Skeletal muscle satellite cell (primary cell): ENCODE measurements at regions not wholly inside any gene's neighbourhood (a gene's known extent, or its start where the extent isn't known, plus 50 kb on each side); places are given as distances from the start of the nearest gene placed in this dataset.

ENCODE experiments used
- H3K27me3 ChIP-seq: 2 replicates; pipeline ENCODE4 v1.7.0; 2013; ENCODE audit warnings: low read length; ENCODE audit not compliant: control insufficient read depth, insufficient read depth
- H3K36me3 ChIP-seq: 2 replicates; pipeline ENCODE4 v1.7.0; 2013; ENCODE audit warnings: mild to moderate bottlenecking, control low read depth, low read length; ENCODE audit not compliant: insufficient read depth
- H3K4me1 ChIP-seq: 2 replicates; pipeline ENCODE4 v1.7.0; 2013; ENCODE audit warnings: low read length; ENCODE audit not compliant: control insufficient read depth, insufficient read depth
- H3K4me2 ChIP-seq: 2 replicates; pipeline ENCODE4 v1.7.0; 2013; ENCODE audit warnings: mild to moderate bottlenecking, low read length
- H3K4me3 ChIP-seq: 2 replicates; pipeline ENCODE4 v1.7.0; 2013; ENCODE audit warnings: low read length
- H3K9ac ChIP-seq: 2 replicates; pipeline ENCODE4 v1.7.0; 2013; ENCODE audit warnings: mild to moderate bottlenecking, low read depth, low read length, moderate library complexity
- H3K9me3 ChIP-seq: replicated peaks from 2 replicates; pipeline ENCODE4 v1.7.0; 2013; ENCODE audit warnings: mild to moderate bottlenecking, control low read depth, low read length

DNA sequence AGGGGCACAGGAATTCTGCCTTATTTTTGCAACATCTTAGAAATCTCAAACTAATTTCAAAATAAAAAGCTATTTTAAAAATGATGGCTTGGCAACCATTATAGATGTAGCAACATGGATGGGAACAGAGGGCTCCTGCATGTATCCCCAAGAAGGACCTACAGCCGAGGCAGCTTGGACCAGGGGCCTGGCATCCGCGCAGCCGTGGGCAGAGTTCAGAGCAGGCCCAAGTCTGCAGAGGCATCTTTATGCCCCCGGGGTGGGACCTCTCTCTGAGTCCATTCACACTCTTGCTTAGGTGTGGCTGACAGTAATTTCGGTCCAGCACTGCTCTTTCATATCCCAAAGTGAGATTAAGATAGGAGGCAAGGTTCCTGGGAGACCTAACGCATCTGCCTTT lies 425.8 kb upstream of the MYT1L start:
- Histone ChIP-seq H3K27me3 (no peaks in the 10 kb centered on the region), H3K4me1 (no peaks in the 10 kb centered on the region), H3K4me2 (no peak overlapping the region), H3K4me3 (no peak overlapping the region), H3K36me3 (no peaks in the 10 kb centered on the region), H3K9me3 (peaks cover 27% of the 10 kb centered on the region), H3K9ac (no peak overlapping the region)

DNA sequence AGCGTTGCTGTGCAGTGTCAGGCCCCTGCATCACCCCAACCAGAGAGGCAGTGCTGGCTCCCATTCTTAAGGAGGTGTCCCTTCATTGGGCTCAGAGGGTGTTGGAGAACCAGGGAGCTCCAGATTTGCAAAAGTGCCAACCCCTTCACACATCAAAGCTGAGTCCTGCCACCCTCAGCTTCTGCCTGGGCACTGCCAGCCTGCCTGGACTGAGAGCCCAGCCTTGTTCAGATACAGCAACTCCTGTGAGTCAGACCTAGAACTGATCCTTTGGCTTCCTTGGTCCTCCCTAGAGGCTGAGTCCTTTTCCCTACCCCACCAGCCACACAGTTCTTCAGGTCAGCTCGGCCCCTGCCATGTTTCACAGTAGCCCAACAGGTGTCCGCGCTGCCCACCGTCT lies 424.9 kb upstream of the MYT1L start:
- Histone ChIP-seq H3K4me2 (no peak overlapping the region), H3K9ac (no peak overlapping the region), H3K36me3 (no peaks in the 10 kb centered on the region), H3K4me1 (no peaks in the 10 kb centered on the region), H3K4me3 (no peak overlapping the region), H3K9me3 (peaks cover 20% of the 10 kb centered on the region), H3K27me3 (no peaks in the 10 kb centered on the region)

DNA sequence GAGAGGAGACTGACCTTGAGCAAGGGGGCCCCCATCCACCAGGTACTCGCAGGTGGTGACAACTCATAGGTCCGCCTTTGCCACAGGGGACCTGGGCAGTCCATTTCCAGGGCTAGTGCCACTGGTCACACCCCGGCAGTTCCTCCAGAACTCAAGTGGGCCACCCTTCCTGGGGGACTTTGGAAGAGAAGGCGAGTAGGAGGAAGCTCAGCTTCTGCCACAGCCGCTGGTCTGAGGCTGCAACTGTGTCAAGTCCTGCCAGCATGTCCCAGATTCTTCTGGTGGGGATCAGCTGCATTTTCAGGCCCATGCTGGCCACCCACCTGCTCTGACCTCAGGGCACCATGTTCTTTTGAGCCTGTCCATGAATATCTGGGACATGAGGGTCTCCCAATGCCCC lies 423.9 kb upstream of the MYT1L start:
- H3K9me3 ChIP-seq = peaks cover 17% of the 10 kb centered on the region
- no peak overlapping the region for H3K4me2 ChIP-seq
- H3K36me3 ChIP-seq = no peaks in the 10 kb centered on the region
- H3K9ac ChIP-seq = no peak overlapping the region
- no peaks in the 10 kb centered on the region for H3K4me1 ChIP-seq
- H3K27me3 ChIP-seq = no peaks in the 10 kb centered on the region
- no peak overlapping the region for H3K4me3 ChIP-seq

- H3K4me2 ChIP-seq = no peak overlapping the region
- H3K9ac ChIP-seq = no peak overlapping the region
- H3K9me3 ChIP-seq = peaks cover 9% of the 10 kb centered on the region
- H3K36me3 ChIP-seq = no peaks in the 10 kb centered on the region
- H3K4me1 ChIP-seq = no peaks in the 10 kb centered on the region
- no peak overlapping the region for H3K4me3 ChIP-seq
- no peaks in the 10 kb centered on the region for H3K27me3 ChIP-seq
These were observed 420.7 kb upstream of the MYT1L start for GRCh38 chr2:2751715-2752315.

DNA sequence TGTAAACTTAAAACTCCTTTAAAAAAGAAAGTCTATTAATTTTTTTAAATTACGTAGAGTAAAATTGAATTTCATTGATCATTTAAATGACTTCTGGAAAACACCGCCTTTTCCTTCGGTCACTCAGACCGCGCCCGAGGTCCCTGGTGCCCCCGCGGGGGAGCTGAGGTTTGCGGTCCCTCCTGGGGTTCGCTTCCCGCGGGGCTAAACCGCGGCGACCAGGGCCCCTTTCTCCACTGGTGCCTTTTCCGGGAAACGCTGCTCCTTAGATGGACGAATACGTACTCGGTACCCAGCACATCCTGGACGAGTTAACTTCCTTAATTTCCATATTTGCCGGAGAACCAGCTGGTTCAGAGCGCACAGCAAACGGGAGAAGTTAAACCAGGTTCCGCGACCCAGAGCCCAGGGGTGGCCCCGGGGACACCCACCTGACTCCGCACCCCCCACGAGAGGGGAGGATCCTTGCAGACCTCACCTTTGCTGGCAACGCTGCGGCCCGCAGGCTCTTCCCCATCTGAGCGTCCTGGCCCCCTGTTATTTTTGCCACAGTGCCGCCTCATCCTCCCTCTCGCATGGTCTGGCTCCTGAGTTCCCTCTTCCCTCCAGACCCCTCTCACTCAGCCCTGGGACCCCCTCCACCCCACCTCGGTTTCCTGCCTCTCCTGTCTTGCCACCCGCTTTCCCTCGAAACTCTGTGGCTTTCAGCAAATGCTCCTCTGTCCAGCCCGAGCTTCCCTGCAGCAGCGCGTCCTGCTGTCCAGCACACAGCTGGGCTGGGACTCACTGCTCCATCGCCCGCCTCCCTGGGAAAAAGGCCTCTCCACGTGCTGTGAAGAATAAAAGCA lies 420.0 kb upstream of the MYT1L start:
- Histone ChIP-seq H3K4me3 (no peak overlapping the region), H3K27me3 (no peaks in the 10 kb centered on the region), H3K9ac (no peak overlapping the region), H3K4me2 (no peak overlapping the region), H3K9me3 (peaks cover 9% of the 10 kb centered on the region), H3K36me3 (no peaks in the 10 kb centered on the region), H3K4me1 (no peaks in the 10 kb centered on the region)

DNA sequence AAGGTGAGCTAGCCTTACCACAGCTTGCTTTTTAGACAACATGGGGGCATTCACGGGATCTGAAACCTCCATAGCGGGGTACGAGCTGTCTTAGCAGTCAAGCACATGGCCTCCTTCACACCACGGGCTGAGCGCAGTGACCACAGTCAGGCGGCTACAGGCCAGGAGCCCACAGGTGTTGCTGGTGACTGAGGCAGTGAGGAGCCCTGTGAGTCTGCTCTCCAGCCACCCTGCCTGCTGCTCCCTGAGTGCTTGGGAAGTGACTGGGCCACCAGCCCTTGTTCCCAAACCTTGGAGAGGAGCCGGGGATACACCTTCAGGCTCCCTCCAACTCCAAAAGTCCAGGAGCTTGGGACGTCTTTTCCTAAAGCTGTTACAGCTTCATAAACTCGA lies 418.1 kb upstream of the MYT1L start:
- Histone ChIP-seq H3K4me3 (no peak overlapping the region), H3K27me3 (no peaks in the 10 kb centered on the region), H3K9me3 (peaks cover 6% of the 10 kb centered on the region), H3K4me1 (no peaks in the 10 kb centered on the region), H3K36me3 (no peaks in the 10 kb centered on the region), H3K4me2 (no peak overlapping the region), H3K9ac (no peak overlapping the region)

GRCh38 chr2:2748399-2749205 lies 417.5 kb upstream of the MYT1L start:
- Histone ChIP-seq H3K27me3 (no peaks in the 10 kb centered on the region), H3K36me3 (no peaks in the 10 kb centered on the region), H3K9ac (no peak overlapping the region), H3K4me1 (no peaks in the 10 kb centered on the region), H3K4me3 (no peak overlapping the region), H3K4me2 (no peak overlapping the region), H3K9me3 (peaks cover 6% of the 10 kb centered on the region)

DNA sequence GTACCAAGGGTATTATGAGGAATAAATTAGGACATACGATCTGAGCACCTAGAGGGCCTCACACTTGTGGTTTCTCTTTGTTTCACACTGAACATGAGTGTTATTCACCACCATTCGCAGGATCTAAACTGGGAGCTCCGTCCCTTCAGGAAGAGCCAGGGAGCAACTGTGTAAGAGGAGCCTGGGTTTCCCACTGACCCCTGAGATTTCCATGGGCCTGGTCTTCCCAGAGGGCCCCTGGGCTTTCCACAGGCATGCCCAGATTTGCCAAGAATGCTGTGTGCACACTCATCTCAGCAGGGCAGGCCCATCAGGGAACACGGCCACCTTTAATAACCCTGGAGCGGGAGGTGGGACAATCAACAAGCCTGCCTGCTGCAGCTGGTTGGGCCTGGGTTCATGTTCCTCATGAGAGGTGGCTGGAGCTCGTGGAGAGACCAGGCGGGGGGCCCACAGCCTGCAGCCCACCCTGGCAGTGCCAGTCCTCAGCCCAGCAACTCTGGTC lies 416.8 kb upstream of the MYT1L start:
- Histone ChIP-seq H3K9ac (no peak overlapping the region), H3K4me1 (no peaks in the 10 kb centered on the region), H3K36me3 (no peaks in the 10 kb centered on the region), H3K4me3 (no peak overlapping the region), H3K27me3 (no peaks in the 10 kb centered on the region), H3K4me2 (no peak overlapping the region), H3K9me3 (peaks cover 6% of the 10 kb centered on the region)

DNA sequence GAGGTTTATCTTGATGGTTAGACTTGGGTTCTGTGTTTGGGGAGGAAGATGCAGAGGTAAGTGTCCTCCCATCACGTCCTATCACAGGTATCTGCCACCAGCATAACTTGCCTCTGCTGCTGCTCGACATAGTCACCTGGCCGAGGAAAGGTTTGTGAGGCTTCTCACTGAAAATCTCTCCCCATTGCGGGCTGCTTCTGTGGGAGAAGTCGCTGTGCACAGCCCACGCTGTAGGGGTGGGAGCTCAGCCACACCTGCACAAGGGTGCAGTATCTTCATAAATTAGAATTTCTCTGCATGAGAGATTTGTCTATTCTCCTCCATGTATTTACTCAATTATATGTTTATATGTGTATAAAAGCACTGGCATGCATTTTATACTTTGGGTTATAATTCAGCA lies 415.7 kb upstream of the MYT1L start:
- H3K27me3 ChIP-seq = no peaks in the 10 kb centered on the region
- H3K4me2 ChIP-seq = no peak overlapping the region
- H3K9ac ChIP-seq = no peak overlapping the region
- peaks cover 6% of the 10 kb centered on the region for H3K9me3 ChIP-seq
- H3K4me1 ChIP-seq = no peaks in the 10 kb centered on the region
- no peaks in the 10 kb centered on the region for H3K36me3 ChIP-seq
- no peak overlapping the region for H3K4me3 ChIP-seq

GRCh38 chr2:2744958-2745715 lies 414.1 kb upstream of the MYT1L start:
- Histone ChIP-seq H3K9me3 (peaks cover 6% of the 10 kb centered on the region), H3K36me3 (no peaks in the 10 kb centered on the region), H3K9ac (no peak overlapping the region), H3K4me2 (no peak overlapping the region), H3K27me3 (no peaks in the 10 kb centered on the region), H3K4me1 (no peaks in the 10 kb centered on the region), H3K4me3 (no peak overlapping the region)

DNA sequence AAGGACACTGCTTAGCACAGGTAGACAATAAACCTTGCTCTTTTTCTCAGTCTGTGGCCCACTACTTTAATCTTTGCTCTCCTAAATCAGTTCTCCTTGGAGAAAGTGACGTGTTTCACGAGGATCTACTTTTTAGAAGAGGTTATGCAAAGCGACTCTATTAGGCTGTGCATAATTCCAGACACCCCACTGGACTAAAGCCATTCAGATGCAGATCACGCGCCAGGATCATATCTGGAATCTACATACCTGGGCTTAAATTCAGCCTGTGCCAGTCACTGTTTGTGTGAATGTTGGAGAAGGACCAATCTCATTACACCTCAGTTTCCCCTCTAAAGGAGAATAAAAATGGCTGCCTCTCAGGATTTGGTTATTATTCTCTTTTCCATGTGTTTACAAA lies 413.0 kb upstream of the MYT1L start:
- Histone ChIP-seq H3K9me3 (peaks cover 10% of the 10 kb centered on the region), H3K9ac (no peak overlapping the region), H3K4me1 (no peaks in the 10 kb centered on the region), H3K4me3 (no peak overlapping the region), H3K4me2 (no peak overlapping the region), H3K27me3 (no peaks in the 10 kb centered on the region), H3K36me3 (no peaks in the 10 kb centered on the region)
